Brain microvascular endothelial cell (primary cell): ENCODE measurements at regions not wholly inside any gene's neighbourhood (a gene's known extent, or its start where the extent isn't known, plus 50 kb on each side); places are given as distances from the start of the nearest gene placed in this dataset.

Experiments used
- DNase-seq: peaks from one replicate; pipeline ENCODE4 v3.0.0-alpha.2; 2020
- H3K27ac ChIP-seq: fragments of 250-450 bp; sonication (Bioruptor Pico); 2 replicates; pipeline ENCODE4 v1.5.1; 2020; ENCODE audit warnings: mild to moderate bottlenecking, moderate library complexity
- H3K27me3 ChIP-seq: fragments of 250-450 bp; sonication (Bioruptor Pico); replicated peaks from 2 replicates; pipeline ENCODE4 v1.5.1; 2020; ENCODE audit warnings: mild to moderate bottlenecking
- H3K36me3 ChIP-seq: fragments of 250-450 bp; sonication (Bioruptor Pico); replicated peaks from 2 replicates; pipeline ENCODE4 v1.5.1; 2020; ENCODE audit warnings: mild to moderate bottlenecking
- H3K4me3 ChIP-seq: 2 replicates; pipeline ENCODE4 v1.5.1; 2011; ENCODE audit warnings: low read depth, mild to moderate bottlenecking, control low read depth, low read length, moderate library complexity
- CTCF ChIP-seq: IDR thresholded peaks from 2 replicates; pipeline ENCODE4 v1.5.1; 2011; ENCODE audit warnings: low read depth, mild to moderate bottlenecking, moderate library complexity, low read length, control low read depth, inconsistent platforms; ENCODE audit errors: missing control alignments
- in situ Hi-C: cut with HindIII; loops from 2 replicates; pipeline ENCODE4 v1.10.0; 2017; ENCODE audit warnings: low sequenced_read_pairs, low pct_ligation_motif_present

GRCh38 chr12:130097798-130098255 lies 64.4 kb upstream of the FZD10 start:
- TF ChIP-seq CTCF = no peak
- Histone ChIP-seq H3K36me3 (no peaks in the 10 kb centered on the region), H3K27ac (no peak overlapping the region), H3K4me3 (no peak overlapping the region), H3K27me3 (no peaks in the 10 kb centered on the region)
- DNase-seq = no peak
- in situ Hi-C loops = no loop called here

- in situ Hi-C loops = no loop called here
- H3K36me3 ChIP-seq = no peaks in the 10 kb centered on the region
- no peak for DNase-seq
- TF ChIP-seq CTCF = no peak
- no peak overlapping the region for H3K4me3 ChIP-seq
- no peaks in the 10 kb centered on the region for H3K27me3 ChIP-seq
- no peak overlapping the region for H3K27ac ChIP-seq
Observed at GRCh38 chr12:130098301-130099005, 63.8 kb upstream of the FZD10 start.

GRCh38 chr12:130100634-130101362 lies 61.5 kb upstream of the FZD10 start:
- DNase-seq = no peak
- in situ Hi-C loops = no loop called here
- H3K27ac ChIP-seq = no peak overlapping the region
- H3K4me3 ChIP-seq = no peak overlapping the region
- H3K27me3 ChIP-seq = no peaks in the 10 kb centered on the region
- no peak for TF ChIP-seq CTCF
- no peaks in the 10 kb centered on the region for H3K36me3 ChIP-seq

- Histone ChIP-seq H3K36me3 (no peaks in the 10 kb centered on the region), H3K4me3 (no peak overlapping the region), H3K27me3 (no peaks in the 10 kb centered on the region), H3K27ac (no peak overlapping the region)
- TF ChIP-seq CTCF = no peak
- in situ Hi-C loops = no loop called here
- DNase-seq = no peak
Observed at GRCh38 chr12:130101370-130101769, 60.9 kb upstream of the FZD10 start.

- DNase-seq = no peak
- TF ChIP-seq CTCF = no peak
- Histone ChIP-seq H3K27me3 (no peaks in the 10 kb centered on the region), H3K4me3 (no peak overlapping the region), H3K36me3 (no peaks in the 10 kb centered on the region), H3K27ac (no peak overlapping the region)
- in situ Hi-C loops = no loop called here
Observed at GRCh38 chr12:130102266-130102665, 60.0 kb upstream of the FZD10 start.
